GM18505 (cell line): ENCODE measurements at regions not wholly inside any gene's neighbourhood (a gene's known extent, or its start where the extent isn't known, plus 50 kb on each side); places are given as distances from the start of the nearest gene placed in this dataset.

Experiments used
- ATAC-seq: cut with Tn5 transposase; IDR thresholded peaks from one replicate; pipeline ENCODE4 v1.9.1; 2021; ENCODE audit not compliant: unreplicated experiment
- POLR2A ChIP-seq: IDR thresholded peaks from 4 replicates; pipeline ENCODE4 v1.6.1; 2011; ENCODE audit warnings: borderline replicate concordance; ENCODE audit not compliant: insufficient read depth, insufficient read length; ENCODE audit errors: extremely low read depth

- no peak for ATAC-seq
- TF ChIP-seq POLR2A, result no peak
Observed at GRCh38 chr6:87840324-87840723, 138.3 kb upstream of the AKIRIN2 start.

GRCh38 chr6:87837876-87838275 lies 135.8 kb upstream of the AKIRIN2 start:
- no peak for ATAC-seq
- no peak for TF ChIP-seq POLR2A

GRCh38 chr6:87837444-87837843 lies 135.4 kb upstream of the AKIRIN2 start:
- no peak for ATAC-seq
- TF ChIP-seq POLR2A, result no peak

GRCh38 chr6:87832025-87832825 lies 130.2 kb upstream of the AKIRIN2 start:
- no peak for TF ChIP-seq POLR2A
- ATAC-seq, result peak; percentile 59

GRCh38 chr6:87830907-87831306 lies 128.9 kb upstream of the AKIRIN2 start:
- TF ChIP-seq POLR2A, result no peak
- no peak for ATAC-seq

GRCh38 chr6:87829622-87830121 lies 127.6 kb upstream of the AKIRIN2 start:
- no peak for ATAC-seq
- TF ChIP-seq POLR2A, result no peak

GRCh38 chr6:87828044-87828443 lies 126.0 kb upstream of the AKIRIN2 start:
- no peak for TF ChIP-seq POLR2A
- no peak for ATAC-seq

GRCh38 chr6:87827346-87827745 lies 125.3 kb upstream of the AKIRIN2 start:
- no peak for TF ChIP-seq POLR2A
- ATAC-seq, result no peak

- no peak for TF ChIP-seq POLR2A
- no peak for ATAC-seq
Observed at GRCh38 chr6:87826424-87826823, 124.4 kb upstream of the AKIRIN2 start.

- ATAC-seq, result no peak
- TF ChIP-seq POLR2A, result no peak
Observed at GRCh38 chr6:87825821-87826221, 123.8 kb upstream of the AKIRIN2 start.

GRCh38 chr6:87824958-87825491 lies 123.0 kb upstream of the AKIRIN2 start:
- TF ChIP-seq POLR2A, result no peak
- no peak for ATAC-seq

GRCh38 chr6:87822011-87822410 lies 120.0 kb upstream of the AKIRIN2 start:
- TF ChIP-seq POLR2A, result no peak

GRCh38 chr6:87820343-87820984 lies 118.4 kb upstream of the AKIRIN2 start:
- TF ChIP-seq POLR2A, result no peak
- ATAC-seq, result no peak

More at GRCh38 chr6:87822011-87822410, 120.0 kb upstream of the AKIRIN2 start:
- ATAC-seq, result no peak

- no peak for ATAC-seq
- no peak for TF ChIP-seq POLR2A
Observed at GRCh38 chr6:87817183-87817582, 115.2 kb upstream of the AKIRIN2 start.
